ENCODE measurements at regions not wholly inside any gene's neighbourhood (a gene's known extent, or its start where the extent isn't known, plus 50 kb on each side); places are given as distances from the start of the nearest gene placed in this dataset.

GRCh38 chr1:116265931-116266863 is 106.8 kb upstream of the ATP1A1 start:
- in situ Hi-C loops (cut with MboI; ENCODE audit: low pct_unique_long_range_greater_than_20kb, low sequenced_read_pairs, unreplicated experiment): no loop called here
- TF ChIP-seq CTCF (IDR thresholded peaks at IDR 0.05; ENCODE audit: extremely low read depth, insufficient read depth, missing control alignments): no peak
- DNase-seq (ENCODE audit: low spot score): no peak

GRCh38 chr1:116266864-116267212 is 106.2 kb upstream of the ATP1A1 start:
- no peak for DNase-seq (ENCODE audit: low spot score)
- no peak for TF ChIP-seq CTCF (IDR thresholded peaks at IDR 0.05; ENCODE audit: extremely low read depth, insufficient read depth, missing control alignments)
- in situ Hi-C loops (cut with MboI; ENCODE audit: low pct_unique_long_range_greater_than_20kb, low sequenced_read_pairs, unreplicated experiment): no loop called here

- in situ Hi-C loops (cut with MboI; ENCODE audit: low pct_unique_long_range_greater_than_20kb, low sequenced_read_pairs, unreplicated experiment): no loop called here
- no peak for DNase-seq (ENCODE audit: low spot score)
- no peak for TF ChIP-seq CTCF (IDR thresholded peaks at IDR 0.05; ENCODE audit: extremely low read depth, insufficient read depth, missing control alignments)
Observed at GRCh38 chr1:116268211-116268610, 104.8 kb upstream of the ATP1A1 start.

- no peak for TF ChIP-seq CTCF (IDR thresholded peaks at IDR 0.05; ENCODE audit: extremely low read depth, insufficient read depth, missing control alignments)
- no peak for DNase-seq (ENCODE audit: low spot score)
- in situ Hi-C loops (cut with MboI; ENCODE audit: low pct_unique_long_range_greater_than_20kb, low sequenced_read_pairs, unreplicated experiment): no loop called here
Observed at GRCh38 chr1:116270316-116271057, 102.6 kb upstream of the ATP1A1 start.

- TF ChIP-seq CTCF (IDR thresholded peaks at IDR 0.05; ENCODE audit: extremely low read depth, insufficient read depth, missing control alignments): no peak
- in situ Hi-C loops (cut with MboI; ENCODE audit: low pct_unique_long_range_greater_than_20kb, low sequenced_read_pairs, unreplicated experiment): no loop called here
- no peak for DNase-seq (ENCODE audit: low spot score)
Observed at GRCh38 chr1:116273042-116273783, 99.8 kb upstream of the ATP1A1 start.

- DNase-seq (ENCODE audit: low spot score): no peak
- TF ChIP-seq CTCF (IDR thresholded peaks at IDR 0.05; ENCODE audit: extremely low read depth, insufficient read depth, missing control alignments): no peak
Observed at GRCh38 chr1:116276532-116276931, 96.5 kb upstream of the ATP1A1 start.

More at GRCh38 chr1:116276532-116276931, 96.5 kb upstream of the ATP1A1 start:
- in situ Hi-C loops (cut with MboI; ENCODE audit: low pct_unique_long_range_greater_than_20kb, low sequenced_read_pairs, unreplicated experiment): no loop called here
